ENCODE measurements at regions not wholly inside any gene's neighbourhood (a gene's known extent, or its start where the extent isn't known, plus 50 kb on each side); places are given as distances from the start of the nearest gene placed in this dataset.

DNA sequence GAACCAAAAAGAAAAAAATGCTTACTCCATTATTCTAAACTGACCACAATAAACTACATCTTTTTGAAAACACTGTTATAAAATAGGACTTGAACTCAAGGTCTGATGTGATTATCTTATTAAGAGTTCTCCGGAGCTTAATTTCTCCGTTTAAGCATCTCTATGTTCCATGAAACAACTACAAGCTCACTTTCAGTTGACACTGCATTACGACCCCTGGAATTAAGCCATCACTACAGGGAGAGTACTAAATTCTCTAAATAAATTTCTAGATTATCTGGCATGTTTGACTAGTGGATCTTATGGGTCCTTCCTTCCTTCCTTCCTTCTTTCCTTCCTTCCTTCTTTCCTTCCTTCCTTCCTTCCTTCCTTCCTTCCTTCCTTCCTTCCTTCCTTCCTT lies 249.0 kb downstream of the IKZF2 start:
- no peaks in the 10 kb centered on the region for H3K36me3 Mint-ChIP-seq
- H3K4me3 Mint-ChIP-seq: no peak overlapping the region
- no peak overlapping the region for H3K27ac Mint-ChIP-seq
- H3K27me3 Mint-ChIP-seq (ENCODE audit: low read depth): no peaks in the 10 kb centered on the region
- ATAC-seq (no peak), DNase-seq (ENCODE audit: low spot score) (no peak)
- POLR2A ChIA-PET: no interaction called here
- CTCF ChIA-PET: interaction anchor here (1.5 kb wide), 1 partner anchor 10 kb away, joined by 8 read pairs; no protein-coding TSS in a partner anchor
- H3K9me3 Mint-ChIP-seq: no peaks in the 10 kb centered on the region
- TF ChIP-seq, protein P1, sequence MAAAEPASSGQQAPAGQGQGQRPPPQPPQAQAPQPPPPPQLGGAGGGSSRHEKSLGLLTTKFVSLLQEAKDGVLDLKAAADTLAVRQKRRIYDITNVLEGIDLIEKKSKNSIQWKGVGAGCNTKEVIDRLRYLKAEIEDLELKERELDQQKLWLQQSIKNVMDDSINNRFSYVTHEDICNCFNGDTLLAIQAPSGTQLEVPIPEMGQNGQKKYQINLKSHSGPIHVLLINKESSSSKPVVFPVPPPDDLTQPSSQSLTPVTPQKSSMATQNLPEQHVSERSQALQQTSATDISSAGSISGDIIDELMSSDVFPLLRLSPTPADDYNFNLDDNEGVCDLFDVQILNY (CRISPR knock-in tag; IDR thresholded peaks at IDR 0.05): no peak
- no peak for TF ChIP-seq NR1H2 (CRISPR knock-in tag; IDR thresholded peaks at IDR 0.05)
- TF ChIP-seq MYBL2 (CRISPR knock-in tag; IDR thresholded peaks at IDR 0.05): no peak
- TF ChIP-seq, protein P2, sequence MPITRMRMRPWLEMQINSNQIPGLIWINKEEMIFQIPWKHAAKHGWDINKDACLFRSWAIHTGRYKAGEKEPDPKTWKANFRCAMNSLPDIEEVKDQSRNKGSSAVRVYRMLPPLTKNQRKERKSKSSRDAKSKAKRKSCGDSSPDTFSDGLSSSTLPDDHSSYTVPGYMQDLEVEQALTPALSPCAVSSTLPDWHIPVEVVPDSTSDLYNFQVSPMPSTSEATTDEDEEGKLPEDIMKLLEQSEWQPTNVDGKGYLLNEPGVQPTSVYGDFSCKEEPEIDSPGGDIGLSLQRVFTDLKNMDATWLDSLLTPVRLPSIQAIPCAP (CRISPR knock-in tag; IDR thresholded peaks at IDR 0.05): no peak
- no peak for TF ChIP-seq HMGA2 (CRISPR knock-in tag; IDR thresholded peaks at IDR 0.05)
- TF ChIP-seq, protein P3, sequence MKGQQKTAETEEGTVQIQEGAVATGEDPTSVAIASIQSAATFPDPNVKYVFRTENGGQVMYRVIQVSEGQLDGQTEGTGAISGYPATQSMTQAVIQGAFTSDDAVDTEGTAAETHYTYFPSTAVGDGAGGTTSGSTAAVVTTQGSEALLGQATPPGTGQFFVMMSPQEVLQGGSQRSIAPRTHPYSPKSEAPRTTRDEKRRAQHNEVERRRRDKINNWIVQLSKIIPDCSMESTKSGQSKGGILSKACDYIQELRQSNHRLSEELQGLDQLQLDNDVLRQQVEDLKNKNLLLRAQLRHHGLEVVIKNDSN (CRISPR knock-in tag; IDR thresholded peaks at IDR 0.05): no peak
- TF ChIP-seq, protein P4, sequence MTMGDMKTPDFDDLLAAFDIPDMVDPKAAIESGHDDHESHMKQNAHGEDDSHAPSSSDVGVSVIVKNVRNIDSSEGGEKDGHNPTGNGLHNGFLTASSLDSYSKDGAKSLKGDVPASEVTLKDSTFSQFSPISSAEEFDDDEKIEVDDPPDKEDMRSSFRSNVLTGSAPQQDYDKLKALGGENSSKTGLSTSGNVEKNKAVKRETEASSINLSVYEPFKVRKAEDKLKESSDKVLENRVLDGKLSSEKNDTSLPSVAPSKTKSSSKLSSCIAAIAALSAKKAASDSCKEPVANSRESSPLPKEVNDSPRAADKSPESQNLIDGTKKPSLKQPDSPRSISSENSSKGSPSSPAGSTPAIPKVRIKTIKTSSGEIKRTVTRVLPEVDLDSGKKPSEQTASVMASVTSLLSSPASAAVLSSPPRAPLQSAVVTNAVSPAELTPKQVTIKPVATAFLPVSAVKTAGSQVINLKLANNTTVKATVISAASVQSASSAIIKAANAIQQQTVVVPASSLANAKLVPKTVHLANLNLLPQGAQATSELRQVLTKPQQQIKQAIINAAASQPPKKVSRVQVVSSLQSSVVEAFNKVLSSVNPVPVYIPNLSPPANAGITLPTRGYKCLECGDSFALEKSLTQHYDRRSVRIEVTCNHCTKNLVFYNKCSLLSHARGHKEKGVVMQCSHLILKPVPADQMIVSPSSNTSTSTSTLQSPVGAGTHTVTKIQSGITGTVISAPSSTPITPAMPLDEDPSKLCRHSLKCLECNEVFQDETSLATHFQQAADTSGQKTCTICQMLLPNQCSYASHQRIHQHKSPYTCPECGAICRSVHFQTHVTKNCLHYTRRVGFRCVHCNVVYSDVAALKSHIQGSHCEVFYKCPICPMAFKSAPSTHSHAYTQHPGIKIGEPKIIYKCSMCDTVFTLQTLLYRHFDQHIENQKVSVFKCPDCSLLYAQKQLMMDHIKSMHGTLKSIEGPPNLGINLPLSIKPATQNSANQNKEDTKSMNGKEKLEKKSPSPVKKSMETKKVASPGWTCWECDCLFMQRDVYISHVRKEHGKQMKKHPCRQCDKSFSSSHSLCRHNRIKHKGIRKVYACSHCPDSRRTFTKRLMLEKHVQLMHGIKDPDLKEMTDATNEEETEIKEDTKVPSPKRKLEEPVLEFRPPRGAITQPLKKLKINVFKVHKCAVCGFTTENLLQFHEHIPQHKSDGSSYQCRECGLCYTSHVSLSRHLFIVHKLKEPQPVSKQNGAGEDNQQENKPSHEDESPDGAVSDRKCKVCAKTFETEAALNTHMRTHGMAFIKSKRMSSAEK (CRISPR knock-in tag; IDR thresholded peaks at IDR 0.05; ENCODE audit: borderline replicate concordance): no peak
- H3K4me1 Mint-ChIP-seq: peaks cover 8% of the 10 kb centered on the region

DNA sequence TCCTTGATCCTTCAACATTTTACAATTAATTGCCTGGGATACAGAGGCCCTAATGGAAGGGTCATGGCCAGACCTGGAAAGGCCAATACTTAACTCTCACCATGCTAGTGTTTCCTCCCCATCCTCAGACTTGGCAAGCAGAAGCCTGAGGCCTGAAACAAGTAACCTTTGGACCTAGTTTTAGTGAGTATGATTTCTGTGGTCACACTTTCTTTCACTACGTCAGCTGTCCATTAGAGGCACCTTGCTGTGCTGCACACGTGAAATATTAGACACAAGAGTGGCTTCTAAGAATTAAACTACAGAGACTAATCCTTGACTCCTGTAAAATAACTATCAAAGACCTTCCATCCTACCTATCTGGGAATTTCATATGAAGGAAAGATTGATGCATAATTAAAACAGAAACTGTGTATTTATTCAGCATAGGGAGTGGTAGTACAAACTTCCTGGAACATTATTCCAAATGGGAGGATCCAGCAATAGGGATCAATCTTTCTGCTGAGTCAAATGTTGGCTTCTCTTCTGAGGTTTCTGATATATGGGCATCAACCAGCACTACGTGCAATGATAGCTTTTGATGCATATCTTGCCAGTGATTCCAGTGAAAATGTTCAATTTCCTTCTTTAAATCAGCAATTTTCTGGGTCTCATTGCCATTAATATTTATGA lies 249.7 kb downstream of the IKZF2 start:
- no peak for ATAC-seq
- ChIA-PET CTCF (interaction anchor here (1.5 kb wide), 1 partner anchor 9 kb away, joined by 8 read pairs; no protein-coding TSS in a partner anchor), POLR2A (no interaction called here)

More for the DNA sequence above, 249.7 kb downstream of the IKZF2 start:
- no peak overlapping the region for H3K27ac Mint-ChIP-seq
- no peaks in the 10 kb centered on the region for H3K36me3 Mint-ChIP-seq
- H3K4me1 Mint-ChIP-seq: peaks cover 8% of the 10 kb centered on the region
- H3K4me3 Mint-ChIP-seq: no peak overlapping the region
- no peak for TF ChIP-seq TEAD1 (CRISPR knock-in tag; IDR thresholded peaks at IDR 0.05)
- TF ChIP-seq, protein P5, sequence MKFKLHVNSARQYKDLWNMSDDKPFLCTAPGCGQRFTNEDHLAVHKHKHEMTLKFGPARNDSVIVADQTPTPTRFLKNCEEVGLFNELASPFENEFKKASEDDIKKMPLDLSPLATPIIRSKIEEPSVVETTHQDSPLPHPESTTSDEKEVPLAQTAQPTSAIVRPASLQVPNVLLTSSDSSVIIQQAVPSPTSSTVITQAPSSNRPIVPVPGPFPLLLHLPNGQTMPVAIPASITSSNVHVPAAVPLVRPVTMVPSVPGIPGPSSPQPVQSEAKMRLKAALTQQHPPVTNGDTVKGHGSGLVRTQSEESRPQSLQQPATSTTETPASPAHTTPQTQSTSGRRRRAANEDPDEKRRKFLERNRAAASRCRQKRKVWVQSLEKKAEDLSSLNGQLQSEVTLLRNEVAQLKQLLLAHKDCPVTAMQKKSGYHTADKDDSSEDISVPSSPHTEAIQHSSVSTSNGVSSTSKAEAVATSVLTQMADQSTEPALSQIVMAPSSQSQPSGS (CRISPR knock-in tag; IDR thresholded peaks at IDR 0.05; ENCODE audit: borderline replicate concordance, low read depth): no peak
- TF ChIP-seq FOXK1 (CRISPR knock-in tag; IDR thresholded peaks at IDR 0.05): no peak
- no peak for TF ChIP-seq ELF4 (CRISPR knock-in tag; IDR thresholded peaks at IDR 0.05; ENCODE audit: low read depth)
- TF ChIP-seq, protein P6, sequence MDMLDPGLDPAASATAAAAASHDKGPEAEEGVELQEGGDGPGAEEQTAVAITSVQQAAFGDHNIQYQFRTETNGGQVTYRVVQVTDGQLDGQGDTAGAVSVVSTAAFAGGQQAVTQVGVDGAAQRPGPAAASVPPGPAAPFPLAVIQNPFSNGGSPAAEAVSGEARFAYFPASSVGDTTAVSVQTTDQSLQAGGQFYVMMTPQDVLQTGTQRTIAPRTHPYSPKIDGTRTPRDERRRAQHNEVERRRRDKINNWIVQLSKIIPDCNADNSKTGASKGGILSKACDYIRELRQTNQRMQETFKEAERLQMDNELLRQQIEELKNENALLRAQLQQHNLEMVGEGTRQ (CRISPR knock-in tag; IDR thresholded peaks at IDR 0.05): no peak
- no peak for TF ChIP-seq ZNF138 (CRISPR knock-in tag; conservative IDR thresholded peaks at IDR 0.05)
- TF ChIP-seq, protein P7, sequence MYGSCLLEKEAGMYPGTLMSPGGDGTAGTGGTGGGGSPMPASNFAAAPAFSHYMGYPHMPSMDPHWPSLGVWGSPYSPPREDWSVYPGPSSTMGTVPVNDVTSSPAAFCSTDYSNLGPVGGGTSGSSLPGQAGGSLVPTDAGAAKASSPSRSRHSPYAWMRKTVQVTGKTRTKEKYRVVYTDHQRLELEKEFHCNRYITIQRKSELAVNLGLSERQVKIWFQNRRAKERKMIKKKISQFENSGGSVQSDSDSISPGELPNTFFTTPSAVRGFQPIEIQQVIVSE (CRISPR knock-in tag; IDR thresholded peaks at IDR 0.05; ENCODE audit: borderline replicate concordance): no peak
- TF ChIP-seq, protein P1 (CRISPR knock-in tag; IDR thresholded peaks at IDR 0.05): no peak
- no peak for DNase-seq (ENCODE audit: low spot score)
- H3K9me3 Mint-ChIP-seq: no peaks in the 10 kb centered on the region
- H3K27me3 Mint-ChIP-seq (ENCODE audit: low read depth): no peaks in the 10 kb centered on the region
